Neural cell (in vitro differentiated cells): ENCODE measurements at regions not wholly inside any gene's neighbourhood (a gene's known extent, or its start where the extent isn't known, plus 50 kb on each side); places are given as distances from the start of the nearest gene placed in this dataset.

Experiments used
- H2AFZ ChIP-seq: fragments of 200-600, 300-800 bp; sonication (generic), shearing (Covaris generic); 2 replicates; pipeline ENCODE4 v1.6.0; 2014; ENCODE audit warnings: low read depth, mild to moderate bottlenecking, antibody characterized with exemption, low read length, moderate library complexity
- H3F3A ChIP-seq: fragments of 200-600 bp; shearing (Covaris generic); 2 replicates; pipeline ENCODE4 v1.6.1; 2016; ENCODE audit warnings: mild to moderate bottlenecking, moderate library complexity, mixed read lengths, antibody characterized with exemption, low read length; ENCODE audit not compliant: insufficient read depth, poor library complexity, severe bottlenecking
- H3K27ac ChIP-seq: fragments of 200-600, 300-800 bp; sonication (generic), shearing (Covaris generic); 2 replicates; pipeline ENCODE4 v1.5.1; 2014; ENCODE audit warnings: mild to moderate bottlenecking, low read length, moderate library complexity
- H3K27me3 ChIP-seq: fragments of 300-800, 200-600 bp; sonication (generic), shearing (Covaris generic); 2 replicates; pipeline ENCODE4 v1.6.0; 2014; ENCODE audit warnings: mild to moderate bottlenecking, low read depth, low read length, moderate library complexity; ENCODE audit not compliant: insufficient read depth
- H3K36me3 ChIP-seq: fragments of 300-800, 200-600 bp; sonication (generic), shearing (Covaris generic); 2 replicates; pipeline ENCODE4 v1.5.1; 2014; ENCODE audit warnings: mild to moderate bottlenecking, antibody characterized with exemption, low read length, moderate library complexity; ENCODE audit not compliant: insufficient read depth
- H3K4me2 ChIP-seq: fragments of 300-800, 200-600 bp; sonication (generic), shearing (Covaris generic); 2 replicates; pipeline ENCODE4 v1.6.0; 2014; ENCODE audit warnings: mild to moderate bottlenecking, low read length
- H3K4me3 ChIP-seq: fragments of 300-800, 200-600 bp; sonication (generic), shearing (Covaris generic); 2 replicates; pipeline ENCODE4 v1.5.1; 2014; ENCODE audit warnings: mild to moderate bottlenecking, low read length, moderate library complexity
- H3K79me2 ChIP-seq: fragments of 200-600 bp; shearing (Covaris generic); replicated peaks from 2 replicates; pipeline ENCODE4 v1.6.0; 2014; ENCODE audit warnings: mild to moderate bottlenecking, low read length, moderate library complexity; ENCODE audit not compliant: insufficient read depth
- H3K9ac ChIP-seq: fragments of 300-800, 200-600 bp; sonication (generic), shearing (Covaris generic); 2 replicates; pipeline ENCODE4 v1.6.1; 2016; ENCODE audit warnings: mild to moderate bottlenecking, low read length, mixed read lengths
- H3K9me2 ChIP-seq: fragments of 200-600 bp; shearing (Covaris generic); 2 replicates; pipeline ENCODE4 v1.6.1; 2016; ENCODE audit warnings: mild to moderate bottlenecking, low read length, mixed read lengths; ENCODE audit not compliant: insufficient read depth
- H3K9me3 ChIP-seq: fragments of 200-600, 300-800 bp; sonication (generic), shearing (Covaris generic); 2 replicates; pipeline ENCODE4 v1.6.1; 2016; ENCODE audit warnings: mild to moderate bottlenecking, mixed run types, low read length, moderate library complexity, mixed read lengths
- H4K20me1 ChIP-seq: fragments of 200-600 bp; shearing (Covaris generic); 2 replicates; pipeline ENCODE4 v1.6.1; 2016; ENCODE audit warnings: mild to moderate bottlenecking, mixed run types; ENCODE audit not compliant: insufficient read depth
- EP300 ChIP-seq: fragments of 450-650 bp; conservative IDR thresholded peaks from 2 replicates; pipeline ENCODE4 v1.6.1; 2014; ENCODE audit warnings: antibody characterized with exemption, mild to moderate bottlenecking, moderate library complexity; ENCODE audit not compliant: poor library complexity, severe bottlenecking
- EZH2 ChIP-seq: fragments of 200-600, 300-800 bp; shearing (Covaris generic), sonication (generic); IDR thresholded peaks from 2 replicates; pipeline ENCODE4 v1.6.1; 2014; ENCODE audit warnings: antibody characterized with exemption, low read length, borderline replicate concordance, mild to moderate bottlenecking; ENCODE audit not compliant: insufficient read depth, poor library complexity, severe bottlenecking
- MXI1 ChIP-seq: fragments of 450-650 bp; conservative IDR thresholded peaks from 2 replicates; pipeline ENCODE4 v1.6.1; 2014; ENCODE audit warnings: antibody characterized with exemption, mild to moderate bottlenecking; ENCODE audit not compliant: poor library complexity, severe bottlenecking
- POLR2AphosphoS5 ChIP-seq: IDR thresholded peaks from 2 replicates; pipeline ENCODE4 v1.6.1; 2012
- RAD21 ChIP-seq: fragments of 450-650 bp; conservative IDR thresholded peaks from 2 replicates; pipeline ENCODE4 v1.6.1; 2014; ENCODE audit warnings: antibody characterized with exemption, mild to moderate bottlenecking, moderate library complexity
- REST ChIP-seq: IDR thresholded peaks from 2 replicates; pipeline ENCODE4 v1.6.1; 2012; ENCODE audit warnings: borderline replicate concordance
- SMC3 ChIP-seq: fragments of 450-650 bp; conservative IDR thresholded peaks from 2 replicates; pipeline ENCODE4 v1.6.1; 2014; ENCODE audit warnings: antibody characterized with exemption, mild to moderate bottlenecking, moderate library complexity; ENCODE audit not compliant: poor library complexity
- TAF1 ChIP-seq: IDR thresholded peaks from 2 replicates; pipeline ENCODE4 v1.6.1; 2012; ENCODE audit warnings: low read depth
- TF ChIP-seq, protein P1 (sequence below): fragments of 450-650 bp; IDR thresholded peaks from 2 replicates; pipeline ENCODE4 v1.5.1; 2014; ENCODE audit warnings: antibody characterized with exemption, mild to moderate bottlenecking, moderate library complexity; ENCODE audit not compliant: poor library complexity, severe bottlenecking

DNA sequence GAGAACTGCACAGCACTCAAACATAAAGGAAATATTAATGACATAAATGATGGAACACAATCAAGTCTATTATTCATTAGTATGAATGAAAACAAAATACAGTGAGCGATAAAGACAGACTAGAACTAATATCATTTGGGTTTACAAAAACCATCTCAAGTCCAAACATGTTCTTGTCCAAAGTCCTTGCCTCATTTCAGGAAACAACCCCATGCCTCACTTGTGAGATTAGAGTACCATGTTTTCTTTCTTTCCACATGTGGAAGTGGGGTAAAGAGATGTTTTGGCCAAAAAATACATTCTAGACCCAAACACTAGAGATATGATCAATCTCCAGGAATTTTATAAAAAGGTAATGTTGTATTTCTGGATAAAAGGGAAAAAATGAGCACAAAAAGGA lies 53.3 kb upstream of the NFE2L2 start:
- H3K9ac ChIP-seq = no peak overlapping the region
- TF ChIP-seq, protein P1, sequence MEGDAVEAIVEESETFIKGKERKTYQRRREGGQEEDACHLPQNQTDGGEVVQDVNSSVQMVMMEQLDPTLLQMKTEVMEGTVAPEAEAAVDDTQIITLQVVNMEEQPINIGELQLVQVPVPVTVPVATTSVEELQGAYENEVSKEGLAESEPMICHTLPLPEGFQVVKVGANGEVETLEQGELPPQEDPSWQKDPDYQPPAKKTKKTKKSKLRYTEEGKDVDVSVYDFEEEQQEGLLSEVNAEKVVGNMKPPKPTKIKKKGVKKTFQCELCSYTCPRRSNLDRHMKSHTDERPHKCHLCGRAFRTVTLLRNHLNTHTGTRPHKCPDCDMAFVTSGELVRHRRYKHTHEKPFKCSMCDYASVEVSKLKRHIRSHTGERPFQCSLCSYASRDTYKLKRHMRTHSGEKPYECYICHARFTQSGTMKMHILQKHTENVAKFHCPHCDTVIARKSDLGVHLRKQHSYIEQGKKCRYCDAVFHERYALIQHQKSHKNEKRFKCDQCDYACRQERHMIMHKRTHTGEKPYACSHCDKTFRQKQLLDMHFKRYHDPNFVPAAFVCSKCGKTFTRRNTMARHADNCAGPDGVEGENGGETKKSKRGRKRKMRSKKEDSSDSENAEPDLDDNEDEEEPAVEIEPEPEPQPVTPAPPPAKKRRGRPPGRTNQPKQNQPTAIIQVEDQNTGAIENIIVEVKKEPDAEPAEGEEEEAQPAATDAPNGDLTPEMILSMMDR = no peak
- TF ChIP-seq TAF1 (no peak), MXI1 (no peak), EZH2 (no peak), POLR2AphosphoS5 (no peak), SMC3 (no peak), RAD21 (no peak), REST (no peak), EP300 (no peak)
- no peaks in the 10 kb centered on the region for H3F3A ChIP-seq
- no peak overlapping the region for H2AFZ ChIP-seq
- H3K4me2 ChIP-seq = no peak overlapping the region
- no peak overlapping the region for H3K4me3 ChIP-seq
- no peaks in the 10 kb centered on the region for H3K27me3 ChIP-seq
- no peak overlapping the region for H3K27ac ChIP-seq
- H3K9me3 ChIP-seq = no peaks in the 10 kb centered on the region
- H3K9me2 ChIP-seq = no peaks in the 10 kb centered on the region
- no peaks in the 10 kb centered on the region for H4K20me1 ChIP-seq
- no peaks in the 10 kb centered on the region for H3K79me2 ChIP-seq
- no peaks in the 10 kb centered on the region for H3K36me3 ChIP-seq

DNA sequence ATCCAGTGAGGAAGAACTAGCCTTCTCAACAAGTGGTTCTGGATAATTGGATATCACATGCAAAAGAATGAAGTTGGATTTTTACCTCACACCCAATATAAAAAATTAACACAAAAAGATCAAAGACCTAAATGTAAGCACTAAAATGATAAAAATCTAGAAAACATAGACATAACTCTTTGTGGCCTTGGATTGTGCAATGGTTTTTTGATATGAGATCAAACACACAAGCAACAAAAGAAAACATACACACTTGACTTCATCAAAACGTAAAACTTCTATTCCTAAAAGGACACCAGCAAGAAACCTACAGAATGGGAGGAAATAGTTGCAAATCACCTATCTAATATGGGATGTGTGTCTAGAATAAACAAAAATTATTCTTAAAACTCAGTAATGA lies 54.1 kb upstream of the NFE2L2 start:
- H3K9ac ChIP-seq = no peak overlapping the region
- no peaks in the 10 kb centered on the region for H3K27me3 ChIP-seq
- no peaks in the 10 kb centered on the region for H3K9me2 ChIP-seq
- no peak for TF ChIP-seq EP300
- TF ChIP-seq EZH2 = no peak
- TF ChIP-seq REST = no peak
- TF ChIP-seq RAD21 = no peak
- no peak for TF ChIP-seq POLR2AphosphoS5
- no peaks in the 10 kb centered on the region for H3K36me3 ChIP-seq
- H3K79me2 ChIP-seq = no peaks in the 10 kb centered on the region
- no peaks in the 10 kb centered on the region for H4K20me1 ChIP-seq
- no peak overlapping the region for H2AFZ ChIP-seq
- H3K4me2 ChIP-seq = no peak overlapping the region
- H3F3A ChIP-seq = no peaks in the 10 kb centered on the region
- H3K27ac ChIP-seq = no peak overlapping the region
- no peaks in the 10 kb centered on the region for H3K9me3 ChIP-seq
- no peak overlapping the region for H3K4me3 ChIP-seq
